HEK293 (cell line): ENCODE measurements at regions not wholly inside any gene's neighbourhood (a gene's known extent, or its start where the extent isn't known, plus 50 kb on each side); places are given as distances from the start of the nearest gene placed in this dataset.

Experiments used
- TCF7L2 ChIP-seq: IDR thresholded peaks from 2 replicates; pipeline ENCODE4 v1.6.1; 2011; ENCODE audit warnings: low read depth, mild to moderate bottlenecking, inconsistent platforms, low read length, moderate library complexity, borderline replicate concordance
- YY2 ChIP-seq: fragments of 450-650 bp; formaldehyde crosslinking; IDR thresholded peaks from 2 replicates; pipeline ENCODE4 v1.5.1; 2016; ENCODE audit warnings: missing biosample characterization, missing genetic modification characterization
- ZBTB1 ChIP-seq: fragments of 450-650 bp; formaldehyde crosslinking; IDR thresholded peaks from 2 replicates; pipeline ENCODE4 v1.5.1; 2016; ENCODE audit warnings: missing biosample characterization, missing genetic modification characterization
- ZNF19 ChIP-seq: fragments of 450-650 bp; formaldehyde crosslinking; IDR thresholded peaks from 2 replicates; pipeline ENCODE4; 2016; ENCODE audit warnings: missing biosample characterization, missing genetic modification characterization, low read depth
- ZNF416 ChIP-seq: fragments of 450-650 bp; formaldehyde crosslinking; IDR thresholded peaks from 2 replicates; pipeline ENCODE4 v1.5.1; 2016; ENCODE audit warnings: missing biosample characterization, missing genetic modification characterization
- ZNF549 ChIP-seq: fragments of 450-650 bp; IDR thresholded peaks from 2 replicates; pipeline ENCODE4 v1.5.1; 2018; ENCODE audit warnings: missing biosample characterization, missing genetic modification characterization, mild to moderate bottlenecking, inconsistent platforms, moderate library complexity
- TF ChIP-seq, protein P1 (sequence below): fragments of 450-650 bp; formaldehyde crosslinking; IDR thresholded peaks from 2 replicates; pipeline ENCODE4 v1.5.1; 2016; ENCODE audit warnings: missing biosample characterization, missing genetic modification characterization
- TF ChIP-seq, protein P2 (sequence below): fragments of 450-650 bp; formaldehyde crosslinking; IDR thresholded peaks from 2 replicates; pipeline ENCODE4 v1.5.1; 2016; ENCODE audit warnings: missing biosample characterization, missing genetic modification characterization
- TF ChIP-seq, protein P3 (sequence below): sonication (generic); formaldehyde crosslinking; IDR thresholded peaks from 2 replicates; pipeline ENCODE4 v1.8.1; 2022; ENCODE audit warnings: mild to moderate bottlenecking, moderate library complexity, missing genetic modification reagents

DNA sequence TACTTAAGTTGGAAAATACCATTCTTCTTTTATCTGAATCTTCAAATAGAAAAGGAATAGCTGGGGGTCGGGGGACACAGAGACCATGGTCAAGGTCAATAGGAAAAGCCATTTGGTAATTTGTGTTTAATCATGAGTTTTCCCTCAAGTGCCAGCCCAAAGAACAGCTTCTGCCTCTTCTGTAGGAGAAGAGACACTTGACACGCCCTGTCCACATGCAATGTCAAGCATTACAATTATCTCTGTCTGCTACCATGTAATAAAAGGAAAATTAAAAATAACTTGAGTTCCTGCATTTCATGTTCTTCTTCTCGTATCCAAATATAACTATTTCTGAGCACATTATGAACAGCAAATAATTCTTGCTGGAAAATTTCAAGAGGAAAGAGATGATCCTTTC is 241.7 kb downstream of the IPMK start:
- TF ChIP-seq YY2 (tag by site-specific recombination), result no peak
- no peak for TF ChIP-seq ZBTB1
- TF ChIP-seq, protein P1, sequence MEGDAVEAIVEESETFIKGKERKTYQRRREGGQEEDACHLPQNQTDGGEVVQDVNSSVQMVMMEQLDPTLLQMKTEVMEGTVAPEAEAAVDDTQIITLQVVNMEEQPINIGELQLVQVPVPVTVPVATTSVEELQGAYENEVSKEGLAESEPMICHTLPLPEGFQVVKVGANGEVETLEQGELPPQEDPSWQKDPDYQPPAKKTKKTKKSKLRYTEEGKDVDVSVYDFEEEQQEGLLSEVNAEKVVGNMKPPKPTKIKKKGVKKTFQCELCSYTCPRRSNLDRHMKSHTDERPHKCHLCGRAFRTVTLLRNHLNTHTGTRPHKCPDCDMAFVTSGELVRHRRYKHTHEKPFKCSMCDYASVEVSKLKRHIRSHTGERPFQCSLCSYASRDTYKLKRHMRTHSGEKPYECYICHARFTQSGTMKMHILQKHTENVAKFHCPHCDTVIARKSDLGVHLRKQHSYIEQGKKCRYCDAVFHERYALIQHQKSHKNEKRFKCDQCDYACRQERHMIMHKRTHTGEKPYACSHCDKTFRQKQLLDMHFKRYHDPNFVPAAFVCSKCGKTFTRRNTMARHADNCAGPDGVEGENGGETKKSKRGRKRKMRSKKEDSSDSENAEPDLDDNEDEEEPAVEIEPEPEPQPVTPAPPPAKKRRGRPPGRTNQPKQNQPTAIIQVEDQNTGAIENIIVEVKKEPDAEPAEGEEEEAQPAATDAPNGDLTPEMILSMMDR (tag by site-specific recombination), result no peak
- TF ChIP-seq ZNF416 (tag by site-specific recombination), result no peak
- TF ChIP-seq, protein P2, sequence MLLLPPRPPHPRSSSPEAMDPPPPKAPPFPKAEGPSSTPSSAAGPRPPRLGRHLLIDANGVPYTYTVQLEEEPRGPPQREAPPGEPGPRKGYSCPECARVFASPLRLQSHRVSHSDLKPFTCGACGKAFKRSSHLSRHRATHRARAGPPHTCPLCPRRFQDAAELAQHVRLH (tag by site-specific recombination), result no peak
- no peak for TF ChIP-seq TCF7L2
- TF ChIP-seq ZNF19 (tag by site-specific recombination), result no peak
- TF ChIP-seq ZNF549 (tag by site-specific recombination), result no peak
- TF ChIP-seq, protein P3, sequence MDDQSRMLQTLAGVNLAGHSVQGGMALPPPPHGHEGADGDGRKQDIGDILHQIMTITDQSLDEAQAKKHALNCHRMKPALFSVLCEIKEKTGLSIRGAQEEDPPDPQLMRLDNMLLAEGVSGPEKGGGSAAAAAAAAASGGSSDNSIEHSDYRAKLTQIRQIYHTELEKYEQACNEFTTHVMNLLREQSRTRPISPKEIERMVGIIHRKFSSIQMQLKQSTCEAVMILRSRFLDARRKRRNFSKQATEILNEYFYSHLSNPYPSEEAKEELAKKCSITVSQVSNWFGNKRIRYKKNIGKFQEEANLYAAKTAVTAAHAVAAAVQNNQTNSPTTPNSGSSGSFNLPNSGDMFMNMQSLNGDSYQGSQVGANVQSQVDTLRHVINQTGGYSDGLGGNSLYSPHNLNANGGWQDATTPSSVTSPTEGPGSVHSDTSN, result no peak
